ENCODE measurements at regions not wholly inside any gene's neighbourhood (a gene's known extent, or its start where the extent isn't known, plus 50 kb on each side); places are given as distances from the start of the nearest gene placed in this dataset.

- no peak for TF ChIP-seq CTCF (IDR thresholded peaks at IDR 0.05)
- Histone ChIP-seq H3K27ac (no peak overlapping the region), H3K36me3 (no peaks in the 10 kb centered on the region), H3K27me3 (no peaks in the 10 kb centered on the region), H3K9me3 (no peaks in the 10 kb centered on the region), H3K4me3 (ENCODE audit: low read depth in 1 of 2, low read length in 1 of 2) (no peak overlapping the region), H3K4me1 (ENCODE audit: control insufficient read depth in 1 of 2, insufficient read depth in 1 of 2, low read depth in 1 of 2, low read length in 1 of 2) (no peaks in the 10 kb centered on the region)
These were observed 625.6 kb upstream of the MKI67 start for GRCh38 chr10:128751851-128752250.

- no peaks in the 10 kb centered on the region for H3K27me3 ChIP-seq
- no peak overlapping the region for H3K4me3 ChIP-seq (ENCODE audit: low read depth in 1 of 2, low read length in 1 of 2)
- no peak for TF ChIP-seq CTCF (IDR thresholded peaks at IDR 0.05)
- H3K9me3 ChIP-seq, result no peaks in the 10 kb centered on the region
- H3K27ac ChIP-seq, result no peak overlapping the region
- no peaks in the 10 kb centered on the region for H3K36me3 ChIP-seq
- H3K4me1 ChIP-seq (ENCODE audit: control insufficient read depth in 1 of 2, insufficient read depth in 1 of 2, low read depth in 1 of 2, low read length in 1 of 2), result no peaks in the 10 kb centered on the region
These were observed 633.0 kb upstream of the MKI67 start for GRCh38 chr10:128759174-128759573.

DNA sequence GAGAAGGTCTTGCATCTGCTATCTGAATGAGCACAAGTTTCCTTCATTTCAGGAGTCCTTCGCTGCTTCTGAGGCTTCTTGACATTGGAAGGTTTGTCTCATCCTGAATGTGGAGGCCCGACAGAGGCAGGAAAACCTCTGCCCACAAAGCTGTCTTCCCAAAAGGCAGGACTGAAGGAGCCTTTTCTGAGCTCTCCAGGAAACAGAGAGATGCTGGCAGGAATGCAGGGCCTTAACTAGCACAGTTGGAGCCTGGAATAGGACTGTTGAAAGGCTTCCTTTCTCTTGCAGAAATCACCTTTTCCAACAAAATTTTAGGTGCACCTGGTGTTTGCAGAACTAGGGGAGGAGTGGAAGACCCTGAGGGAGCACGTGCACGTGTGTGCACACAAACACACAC lies 637.4 kb upstream of the MKI67 start:
- TF ChIP-seq CTCF (IDR thresholded peaks at IDR 0.05), result no peak
- no peaks in the 10 kb centered on the region for H3K9me3 ChIP-seq
- no peaks in the 10 kb centered on the region for H3K36me3 ChIP-seq
- no peaks in the 10 kb centered on the region for H3K4me1 ChIP-seq (ENCODE audit: control insufficient read depth in 1 of 2, insufficient read depth in 1 of 2, low read depth in 1 of 2, low read length in 1 of 2)
- H3K4me3 ChIP-seq (ENCODE audit: low read depth in 1 of 2, low read length in 1 of 2), result no peak overlapping the region
- no peak overlapping the region for H3K27ac ChIP-seq
- H3K27me3 ChIP-seq, result no peaks in the 10 kb centered on the region

GRCh38 chr10:128764190-128764589 lies 638.0 kb upstream of the MKI67 start:
- Histone ChIP-seq H3K4me1 (ENCODE audit: control insufficient read depth in 1 of 2, insufficient read depth in 1 of 2, low read depth in 1 of 2, low read length in 1 of 2) (no peaks in the 10 kb centered on the region), H3K9me3 (no peaks in the 10 kb centered on the region), H3K27me3 (no peaks in the 10 kb centered on the region), H3K4me3 (ENCODE audit: low read depth in 1 of 2, low read length in 1 of 2) (no peak overlapping the region), H3K36me3 (no peaks in the 10 kb centered on the region), H3K27ac (no peak overlapping the region)
- TF ChIP-seq CTCF (IDR thresholded peaks at IDR 0.05), result no peak

- Histone ChIP-seq H3K4me1 (ENCODE audit: control insufficient read depth in 1 of 2, insufficient read depth in 1 of 2, low read depth in 1 of 2, low read length in 1 of 2) (no peaks in the 10 kb centered on the region), H3K27me3 (no peaks in the 10 kb centered on the region), H3K9me3 (no peaks in the 10 kb centered on the region), H3K4me3 (ENCODE audit: low read depth in 1 of 2, low read length in 1 of 2) (no peak overlapping the region), H3K36me3 (no peaks in the 10 kb centered on the region), H3K27ac (no peak overlapping the region)
- no peak for TF ChIP-seq CTCF (IDR thresholded peaks at IDR 0.05)
These were observed 640.7 kb upstream of the MKI67 start for GRCh38 chr10:128766915-128767314.

GRCh38 chr10:128774979-128775378 lies 648.8 kb upstream of the MKI67 start:
- no peak for TF ChIP-seq CTCF (IDR thresholded peaks at IDR 0.05)
- no peaks in the 10 kb centered on the region for H3K9me3 ChIP-seq

More at GRCh38 chr10:128774979-128775378, 648.8 kb upstream of the MKI67 start:
- Histone ChIP-seq H3K4me3 (ENCODE audit: low read depth in 1 of 2, low read length in 1 of 2) (no peak overlapping the region), H3K27ac (no peak overlapping the region), H3K4me1 (ENCODE audit: control insufficient read depth in 1 of 2, insufficient read depth in 1 of 2, low read depth in 1 of 2, low read length in 1 of 2) (no peaks in the 10 kb centered on the region), H3K27me3 (peaks cover 6% of the 10 kb centered on the region), H3K36me3 (no peaks in the 10 kb centered on the region)
